Suprapubic skin (tissue), 3 donors: ENCODE measurements at regions not wholly inside any gene's neighbourhood (a gene's known extent, or its start where the extent isn't known, plus 50 kb on each side); places are given as distances from the start of the nearest gene placed in this dataset.

Source experiments
- EP300 ChIP-seq: sonication (generic); formaldehyde crosslinking; IDR thresholded peaks from one replicate; pipeline ENCODE4 v1.6.1; 2017; ENCODE audit warnings: antibody characterized with exemption
- POLR2A ChIP-seq, 2 donors: fragments of 450-650 bp; IDR thresholded peaks; one replicate each; pipeline ENCODE4 v1.6.1; 2017; ENCODE audit warnings: antibody characterized with exemption in 2 of 2, mild to moderate bottlenecking in 2 of 2, moderate library complexity in 2 of 2
- TF ChIP-seq, protein P1 (sequence below), 2 donors: fragments of 200-600 bp in 1 of 2; fragments of 450-650 bp in 1 of 2; sonication (generic) in 1 of 2; IDR thresholded peaks; one replicate each; pipeline ENCODE4 v1.5.1; 2016 to 2019; ENCODE audit warnings: antibody characterized with exemption in 2 of 2, mild to moderate bottlenecking in 1 of 2, moderate library complexity in 1 of 2

DNA sequence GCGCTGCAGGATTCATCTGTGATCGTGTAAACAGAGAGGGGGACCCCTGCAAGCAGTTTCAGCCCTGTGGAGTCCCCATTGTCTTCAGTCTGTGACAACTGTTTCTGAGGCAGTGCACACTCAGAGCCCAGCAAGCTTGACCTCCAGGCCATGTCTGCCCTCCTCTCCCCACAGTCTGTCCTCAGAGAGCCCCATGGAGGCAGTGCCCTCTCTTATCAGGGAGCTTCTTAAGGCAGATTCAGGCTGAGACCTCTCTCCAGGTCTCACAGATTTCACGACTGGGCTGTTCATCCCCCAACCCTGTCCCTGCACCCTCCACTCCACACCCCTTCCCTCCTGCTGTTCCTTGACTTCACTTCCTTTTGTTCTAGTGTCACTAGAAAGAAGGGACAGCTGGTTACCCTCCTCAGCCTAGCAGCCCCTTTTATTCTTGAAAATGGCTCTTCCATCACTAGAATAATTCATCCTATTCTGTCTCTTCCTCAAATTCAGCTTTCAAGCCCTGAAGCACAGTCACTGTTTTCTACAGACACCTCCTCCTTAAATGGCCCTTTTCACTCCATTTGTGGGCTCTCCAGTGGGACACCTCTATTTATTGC lies 218.4 kb downstream of the MED10 start:
- TF ChIP-seq POLR2A (IDR thresholded peaks at IDR 0.05) (no peak), EP300 (no peak)
- TF ChIP-seq, protein P1, sequence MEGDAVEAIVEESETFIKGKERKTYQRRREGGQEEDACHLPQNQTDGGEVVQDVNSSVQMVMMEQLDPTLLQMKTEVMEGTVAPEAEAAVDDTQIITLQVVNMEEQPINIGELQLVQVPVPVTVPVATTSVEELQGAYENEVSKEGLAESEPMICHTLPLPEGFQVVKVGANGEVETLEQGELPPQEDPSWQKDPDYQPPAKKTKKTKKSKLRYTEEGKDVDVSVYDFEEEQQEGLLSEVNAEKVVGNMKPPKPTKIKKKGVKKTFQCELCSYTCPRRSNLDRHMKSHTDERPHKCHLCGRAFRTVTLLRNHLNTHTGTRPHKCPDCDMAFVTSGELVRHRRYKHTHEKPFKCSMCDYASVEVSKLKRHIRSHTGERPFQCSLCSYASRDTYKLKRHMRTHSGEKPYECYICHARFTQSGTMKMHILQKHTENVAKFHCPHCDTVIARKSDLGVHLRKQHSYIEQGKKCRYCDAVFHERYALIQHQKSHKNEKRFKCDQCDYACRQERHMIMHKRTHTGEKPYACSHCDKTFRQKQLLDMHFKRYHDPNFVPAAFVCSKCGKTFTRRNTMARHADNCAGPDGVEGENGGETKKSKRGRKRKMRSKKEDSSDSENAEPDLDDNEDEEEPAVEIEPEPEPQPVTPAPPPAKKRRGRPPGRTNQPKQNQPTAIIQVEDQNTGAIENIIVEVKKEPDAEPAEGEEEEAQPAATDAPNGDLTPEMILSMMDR (IDR thresholded peaks at IDR 0.05) = no peak
